ENCODE measurements at regions not wholly inside any gene's neighbourhood (a gene's known extent, or its start where the extent isn't known, plus 50 kb on each side); places are given as distances from the start of the nearest gene placed in this dataset.
A peak's percentile ranks its signal among the peaks of the same experiment; 100 is the strongest.

- ChIA-PET POLR2A (no interaction called here), CTCF (no interaction called here)
- 0 out of 3 replicates have a peak, but pooled peaks cover 4% of the 10 kb centered on the region for H3K4me1 ChIP-seq
- WGBS (ENCODE audit: missing lambda C conversion rate), result 29% methylated on average over 3 of the region's 3 CpGs
- FAIRE-seq, result no peak
- H3K4me3 ChIP-seq, result no peak overlapping the region
- no peak for ATAC-seq
- DNase-seq (ENCODE audit: low read depth in 1 of 2, low spot score in 1 of 2), result no peak
- TF ChIP-seq RNF2 (IDR thresholded peaks at IDR 0.05; ENCODE audit: borderline replicate concordance, low read depth) (no peak), ATOH8 (CRISPR knock-in tag; IDR thresholded peaks at IDR 0.05; ENCODE audit: low read depth) (no peak), TFCP2L1 (CRISPR knock-in tag; IDR thresholded peaks at IDR 0.05) (no peak), ZFP36 (IDR thresholded peaks at IDR 0.05; ENCODE audit: borderline replicate concordance, partially characterized antibody) (no peak), EHMT2 (IDR thresholded peaks at IDR 0.05; ENCODE audit: low read depth) (no peak), HOXB5 (CRISPR knock-in tag; IDR thresholded peaks at IDR 0.05) (no peak), RFX5 (IDR thresholded peaks at IDR 0.05) (no peak), RAD21 (conservative IDR thresholded peaks at IDR 0.05 in 1 of 2, IDR thresholded peaks at IDR 0.05 in 1 of 2) (no peak), RARB (CRISPR knock-in tag; IDR thresholded peaks at IDR 0.05) (no peak), ZSCAN20 (CRISPR knock-in tag; IDR thresholded peaks at IDR 0.05) (no peak), FOSL2 (IDR thresholded peaks at IDR 0.05) (no peak), FOSL2 (CRISPR knock-in tag; IDR thresholded peaks at IDR 0.05) (no peak), CHD4 (IDR thresholded peaks at IDR 0.05; ENCODE audit: borderline replicate concordance) (no peak), POLR2A (IDR thresholded peaks at IDR 0.05; ENCODE audit: low read length) (no peak), NFE2L2 (conservative IDR thresholded peaks at IDR 0.05; ENCODE audit: low read length) (no peak), PHF8 (IDR thresholded peaks at IDR 0.05; ENCODE audit: borderline replicate concordance, low read depth) (no peak), MAZ (IDR thresholded peaks at IDR 0.05; ENCODE audit: borderline replicate concordance, low read depth, low read length) (no peak), HDAC2 (IDR thresholded peaks at IDR 0.05) (no peak)
- TF ChIP-seq, protein P1, sequence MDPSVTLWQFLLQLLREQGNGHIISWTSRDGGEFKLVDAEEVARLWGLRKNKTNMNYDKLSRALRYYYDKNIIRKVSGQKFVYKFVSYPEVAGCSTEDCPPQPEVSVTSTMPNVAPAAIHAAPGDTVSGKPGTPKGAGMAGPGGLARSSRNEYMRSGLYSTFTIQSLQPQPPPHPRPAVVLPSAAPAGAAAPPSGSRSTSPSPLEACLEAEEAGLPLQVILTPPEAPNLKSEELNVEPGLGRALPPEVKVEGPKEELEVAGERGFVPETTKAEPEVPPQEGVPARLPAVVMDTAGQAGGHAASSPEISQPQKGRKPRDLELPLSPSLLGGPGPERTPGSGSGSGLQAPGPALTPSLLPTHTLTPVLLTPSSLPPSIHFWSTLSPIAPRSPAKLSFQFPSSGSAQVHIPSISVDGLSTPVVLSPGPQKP (IDR thresholded peaks at IDR 0.05; ENCODE audit: low read depth, low read length), result no peak
- TF ChIP-seq, protein P2, sequence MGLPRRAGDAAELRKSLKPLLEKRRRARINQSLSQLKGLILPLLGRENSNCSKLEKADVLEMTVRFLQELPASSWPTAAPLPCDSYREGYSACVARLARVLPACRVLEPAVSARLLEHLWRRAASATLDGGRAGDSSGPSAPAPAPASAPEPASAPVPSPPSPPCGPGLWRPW (IDR thresholded peaks at IDR 0.05), result no peak
- H3K27ac ChIP-seq, result no peak overlapping the region
- no peaks in the 10 kb centered on the region for H3K9me3 ChIP-seq
- H3K4me2 ChIP-seq, result peak overlapping the region; percentile 61; the same call in 2 of the 3 replicates
These were observed 377.8 kb upstream of the POU3F3 start for GRCh38 chr2:104476075-104476474.

DNA sequence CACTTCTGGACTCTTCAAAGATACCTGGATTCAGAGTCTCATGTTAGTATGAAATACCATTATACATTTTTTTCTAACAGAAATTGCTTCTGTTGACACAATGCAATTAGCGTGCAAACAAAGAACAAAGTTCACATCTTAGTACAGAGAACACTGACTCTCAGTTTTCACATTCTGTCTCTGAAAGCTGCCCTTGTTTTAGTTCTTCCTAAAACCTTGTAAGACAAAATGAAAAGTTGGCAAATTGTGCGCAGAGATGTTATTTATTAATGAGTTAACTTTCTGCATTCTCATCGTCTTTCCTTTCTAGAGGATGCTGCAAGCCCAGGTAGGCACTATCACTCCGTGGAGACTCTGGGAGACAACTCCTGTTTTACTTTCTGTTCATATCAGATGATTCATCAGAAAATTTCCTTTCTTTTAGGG is 377.3 kb upstream of the POU3F3 start:
- no peaks in the 10 kb centered on the region for H3K9me3 ChIP-seq
- ATAC-seq (no peak), FAIRE-seq (no peak), DNase-seq (ENCODE audit: low read depth in 1 of 2, low spot score in 1 of 2) (no peak)
- ChIA-PET POLR2A (no interaction called here), CTCF (no interaction called here)
- 28% methylated on average over 4 of the region's 4 CpGs for WGBS (ENCODE audit: missing lambda C conversion rate)
- no peak for TF ChIP-seq RCOR1 (IDR thresholded peaks at IDR 0.05; ENCODE audit: low read depth, low read length)
- TF ChIP-seq HDAC2 (IDR thresholded peaks at IDR 0.05), result no peak
- no peak for TF ChIP-seq ZC3H11A (IDR thresholded peaks at IDR 0.05)
- no peak for TF ChIP-seq EP300 (IDR thresholded peaks at IDR 0.05)
- TF ChIP-seq POLR2AphosphoS2 (conservative IDR thresholded peaks at IDR 0.05; ENCODE audit: low read length), result no peak
- TF ChIP-seq, protein P3, sequence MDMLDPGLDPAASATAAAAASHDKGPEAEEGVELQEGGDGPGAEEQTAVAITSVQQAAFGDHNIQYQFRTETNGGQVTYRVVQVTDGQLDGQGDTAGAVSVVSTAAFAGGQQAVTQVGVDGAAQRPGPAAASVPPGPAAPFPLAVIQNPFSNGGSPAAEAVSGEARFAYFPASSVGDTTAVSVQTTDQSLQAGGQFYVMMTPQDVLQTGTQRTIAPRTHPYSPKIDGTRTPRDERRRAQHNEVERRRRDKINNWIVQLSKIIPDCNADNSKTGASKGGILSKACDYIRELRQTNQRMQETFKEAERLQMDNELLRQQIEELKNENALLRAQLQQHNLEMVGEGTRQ (IDR thresholded peaks at IDR 0.05), result no peak
- no peak for TF ChIP-seq CBX2 (IDR thresholded peaks at IDR 0.05; ENCODE audit: borderline replicate concordance, low read depth)
- TF ChIP-seq PBX3 (IDR thresholded peaks at IDR 0.05), result no peak
- no peak for TF ChIP-seq HOXA7 (CRISPR knock-in tag; IDR thresholded peaks at IDR 0.05)
- TF ChIP-seq CEBPB (IDR thresholded peaks at IDR 0.05), result no peak
- TF ChIP-seq, protein P4, sequence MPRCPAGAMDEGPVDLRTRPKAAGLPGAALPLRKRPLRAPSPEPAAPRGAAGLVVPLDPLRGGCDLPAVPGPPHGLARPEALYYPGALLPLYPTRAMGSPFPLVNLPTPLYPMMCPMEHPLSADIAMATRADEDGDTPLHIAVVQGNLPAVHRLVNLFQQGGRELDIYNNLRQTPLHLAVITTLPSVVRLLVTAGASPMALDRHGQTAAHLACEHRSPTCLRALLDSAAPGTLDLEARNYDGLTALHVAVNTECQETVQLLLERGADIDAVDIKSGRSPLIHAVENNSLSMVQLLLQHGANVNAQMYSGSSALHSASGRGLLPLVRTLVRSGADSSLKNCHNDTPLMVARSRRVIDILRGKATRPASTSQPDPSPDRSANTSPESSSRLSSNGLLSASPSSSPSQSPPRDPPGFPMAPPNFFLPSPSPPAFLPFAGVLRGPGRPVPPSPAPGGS (IDR thresholded peaks at IDR 0.05), result no peak
- TF ChIP-seq BHLHE40 (IDR thresholded peaks at IDR 0.05; ENCODE audit: low read depth, low read length), result no peak
- TF ChIP-seq HEYL (CRISPR knock-in tag; IDR thresholded peaks at IDR 0.05), result no peak
- TF ChIP-seq JUNB (IDR thresholded peaks at IDR 0.05), result no peak
- H3K4me3 ChIP-seq, result 0 out of 3 replicates have a peak overlapping the region, but pooled peaks have one; percentile 19
- H3K4me1 ChIP-seq, result 0 out of 3 replicates have a peak, but pooled peaks cover 4% of the 10 kb centered on the region
- H3K4me2 ChIP-seq, result peak overlapping the region; percentile 61
- no peak overlapping the region for H3K27ac ChIP-seq
